ENCODE measurements at regions not wholly inside any gene's neighbourhood (a gene's known extent, or its start where the extent isn't known, plus 50 kb on each side); places are given as distances from the start of the nearest gene placed in this dataset.

- Histone ChIP-seq H4K20me1 (ENCODE audit: insufficient read depth, poor library complexity, severe bottlenecking) (no peaks in the 10 kb centered on the region), H3K4me3 (no peak overlapping the region), H3K79me2 (no peaks in the 10 kb centered on the region), H3K4me2 (no peak overlapping the region), H3K9me2 (replicated peaks; ENCODE audit: insufficient read depth) (no peaks in the 10 kb centered on the region), H3K36me3 (replicated peaks; ENCODE audit: insufficient read depth, low read depth) (no peaks in the 10 kb centered on the region), H3K27me3 (no peaks in the 10 kb centered on the region), H3K27ac (no peak overlapping the region), H3K9me3 (ENCODE audit: low read depth) (no peaks in the 10 kb centered on the region), H2AFZ (no peak overlapping the region), H3K4me1 (ENCODE audit: insufficient read depth) (no peaks in the 10 kb centered on the region)
- TF ChIP-seq EZH2phosphoT487 (IDR thresholded peaks at IDR 0.05; ENCODE audit: low read depth, severe bottlenecking, unreplicated experiment), result no peak
- TF ChIP-seq EZH2 (IDR thresholded peaks at IDR 0.05; ENCODE audit: borderline replicate concordance), result no peak
- TF ChIP-seq, protein P1, sequence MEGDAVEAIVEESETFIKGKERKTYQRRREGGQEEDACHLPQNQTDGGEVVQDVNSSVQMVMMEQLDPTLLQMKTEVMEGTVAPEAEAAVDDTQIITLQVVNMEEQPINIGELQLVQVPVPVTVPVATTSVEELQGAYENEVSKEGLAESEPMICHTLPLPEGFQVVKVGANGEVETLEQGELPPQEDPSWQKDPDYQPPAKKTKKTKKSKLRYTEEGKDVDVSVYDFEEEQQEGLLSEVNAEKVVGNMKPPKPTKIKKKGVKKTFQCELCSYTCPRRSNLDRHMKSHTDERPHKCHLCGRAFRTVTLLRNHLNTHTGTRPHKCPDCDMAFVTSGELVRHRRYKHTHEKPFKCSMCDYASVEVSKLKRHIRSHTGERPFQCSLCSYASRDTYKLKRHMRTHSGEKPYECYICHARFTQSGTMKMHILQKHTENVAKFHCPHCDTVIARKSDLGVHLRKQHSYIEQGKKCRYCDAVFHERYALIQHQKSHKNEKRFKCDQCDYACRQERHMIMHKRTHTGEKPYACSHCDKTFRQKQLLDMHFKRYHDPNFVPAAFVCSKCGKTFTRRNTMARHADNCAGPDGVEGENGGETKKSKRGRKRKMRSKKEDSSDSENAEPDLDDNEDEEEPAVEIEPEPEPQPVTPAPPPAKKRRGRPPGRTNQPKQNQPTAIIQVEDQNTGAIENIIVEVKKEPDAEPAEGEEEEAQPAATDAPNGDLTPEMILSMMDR (IDR thresholded peaks at IDR 0.05; ENCODE audit: poor library complexity), result no peak
- DNase-seq (ENCODE audit: low spot score), result no peak
- WGBS (ENCODE audit: low lambda C conversion rate, missing lambda C conversion rate), result 95% methylated on average over 2 of the region's 2 CpGs
These were observed 201.2 kb upstream of the NWD2 start for GRCh38 chr4:37043342-37043741.

DNA sequence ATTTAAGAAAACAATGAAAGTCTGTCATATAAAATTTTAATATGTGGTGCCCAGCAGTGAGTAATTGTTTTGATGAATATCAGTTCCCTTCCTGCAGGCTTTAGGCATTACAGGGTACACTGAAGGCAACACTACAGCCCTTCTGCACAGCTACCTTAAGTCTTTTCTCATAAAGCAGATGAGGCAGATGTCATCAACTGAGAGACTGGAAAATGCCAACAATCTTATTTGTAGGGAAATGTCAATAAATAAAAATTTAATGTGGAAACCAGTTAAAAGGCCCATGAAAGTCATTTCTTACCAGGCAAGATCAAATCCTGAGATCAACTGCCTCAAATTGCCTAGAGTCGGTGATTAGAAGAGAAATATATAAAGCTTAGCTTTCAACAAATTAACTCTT lies 193.4 kb upstream of the NWD2 start:
- TF ChIP-seq EZH2phosphoT487 (IDR thresholded peaks at IDR 0.05; ENCODE audit: low read depth, severe bottlenecking, unreplicated experiment), result no peak
- TF ChIP-seq EZH2 (IDR thresholded peaks at IDR 0.05; ENCODE audit: borderline replicate concordance), result no peak
- TF ChIP-seq, protein P1 (IDR thresholded peaks at IDR 0.05; ENCODE audit: poor library complexity), result no peak
- DNase-seq (ENCODE audit: low spot score), result no peak
- no peaks in the 10 kb centered on the region for H3K79me2 ChIP-seq
- H3K9me3 ChIP-seq (ENCODE audit: low read depth), result no peaks in the 10 kb centered on the region
- no peak overlapping the region for H3K27ac ChIP-seq
- H2AFZ ChIP-seq, result no peak overlapping the region
- H3K4me2 ChIP-seq, result no peak overlapping the region
- H3K4me3 ChIP-seq, result no peak overlapping the region
- no peaks in the 10 kb centered on the region for H3K36me3 ChIP-seq (replicated peaks; ENCODE audit: insufficient read depth, low read depth)
- no peaks in the 10 kb centered on the region for H4K20me1 ChIP-seq (ENCODE audit: insufficient read depth, poor library complexity, severe bottlenecking)
- 63% methylated on average over 1 of the region's 1 CpG for WGBS (ENCODE audit: low lambda C conversion rate, missing lambda C conversion rate)
- H3K27me3 ChIP-seq, result no peaks in the 10 kb centered on the region
- no peaks in the 10 kb centered on the region for H3K9me2 ChIP-seq (replicated peaks; ENCODE audit: insufficient read depth)
- no peaks in the 10 kb centered on the region for H3K4me1 ChIP-seq (ENCODE audit: insufficient read depth)

- DNase-seq (ENCODE audit: low spot score), result no peak
- Histone ChIP-seq H3K4me2 (no peak overlapping the region), H3K27me3 (no peaks in the 10 kb centered on the region), H3K27ac (no peak overlapping the region), H3K9me2 (replicated peaks; ENCODE audit: insufficient read depth) (no peaks in the 10 kb centered on the region), H4K20me1 (ENCODE audit: insufficient read depth, poor library complexity, severe bottlenecking) (no peaks in the 10 kb centered on the region), H3K9me3 (ENCODE audit: low read depth) (no peaks in the 10 kb centered on the region), H3K79me2 (no peaks in the 10 kb centered on the region), H3K36me3 (replicated peaks; ENCODE audit: insufficient read depth, low read depth) (no peaks in the 10 kb centered on the region), H3K4me3 (no peak overlapping the region), H2AFZ (no peak overlapping the region), H3K4me1 (ENCODE audit: insufficient read depth) (no peaks in the 10 kb centered on the region)
- no peak for TF ChIP-seq EZH2phosphoT487 (IDR thresholded peaks at IDR 0.05; ENCODE audit: low read depth, severe bottlenecking, unreplicated experiment)
- TF ChIP-seq, protein P1 (IDR thresholded peaks at IDR 0.05; ENCODE audit: poor library complexity), result no peak
- TF ChIP-seq EZH2 (IDR thresholded peaks at IDR 0.05; ENCODE audit: borderline replicate concordance), result no peak
- WGBS (ENCODE audit: low lambda C conversion rate, missing lambda C conversion rate), result 15% methylated on average over 2 of the region's 2 CpGs
These were observed 192.7 kb upstream of the NWD2 start for GRCh38 chr4:37051866-37052265.

DNA sequence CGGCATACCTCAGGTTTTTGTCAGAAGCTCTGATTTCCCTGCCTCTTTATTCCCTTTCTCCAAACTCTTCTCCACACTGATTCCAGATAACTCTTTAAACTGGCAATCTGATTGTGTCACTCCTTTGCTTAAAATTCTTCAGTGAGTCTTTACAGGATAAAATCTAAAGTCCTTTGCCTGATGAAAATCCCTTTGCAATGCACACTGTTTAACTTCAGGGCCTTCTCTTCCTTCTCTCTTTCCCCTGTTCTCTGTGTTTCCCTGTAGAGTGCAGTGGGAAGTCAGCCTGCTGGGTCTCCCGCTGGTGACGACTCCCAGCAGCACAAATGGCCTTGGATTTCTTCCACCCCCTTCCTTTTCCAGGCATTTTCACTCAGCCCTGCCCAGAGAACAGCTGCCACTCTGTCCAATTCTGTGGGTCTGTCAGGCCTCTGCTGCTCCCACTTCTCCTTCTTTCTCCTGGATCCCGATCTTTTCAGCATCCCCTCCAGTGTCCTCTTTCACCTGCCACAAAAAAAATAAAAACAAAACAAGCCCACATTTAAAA lies 189.9 kb upstream of the NWD2 start:
- H2AFZ ChIP-seq, result no peak overlapping the region
- WGBS (ENCODE audit: low lambda C conversion rate, missing lambda C conversion rate), result 42% methylated on average over 4 of the region's 4 CpGs
- TF ChIP-seq EZH2phosphoT487 (IDR thresholded peaks at IDR 0.05; ENCODE audit: low read depth, severe bottlenecking, unreplicated experiment), result no peak
- TF ChIP-seq, protein P1 (IDR thresholded peaks at IDR 0.05; ENCODE audit: poor library complexity), result no peak
- no peak for TF ChIP-seq EZH2 (IDR thresholded peaks at IDR 0.05; ENCODE audit: borderline replicate concordance)
- no peak overlapping the region for H3K4me2 ChIP-seq
- no peaks in the 10 kb centered on the region for H3K4me1 ChIP-seq (ENCODE audit: insufficient read depth)
- no peaks in the 10 kb centered on the region for H3K9me2 ChIP-seq (replicated peaks; ENCODE audit: insufficient read depth)
- H3K36me3 ChIP-seq (replicated peaks; ENCODE audit: insufficient read depth, low read depth), result no peaks in the 10 kb centered on the region
- H3K9me3 ChIP-seq (ENCODE audit: low read depth), result no peaks in the 10 kb centered on the region
- H3K27me3 ChIP-seq, result no peaks in the 10 kb centered on the region
- no peak overlapping the region for H3K27ac ChIP-seq
- no peak overlapping the region for H3K4me3 ChIP-seq
- no peak for DNase-seq (ENCODE audit: low spot score)
- no peaks in the 10 kb centered on the region for H4K20me1 ChIP-seq (ENCODE audit: insufficient read depth, poor library complexity, severe bottlenecking)
- H3K79me2 ChIP-seq, result no peaks in the 10 kb centered on the region

All from hepatocyte (in vitro differentiated cells).